Mesenchymal stem cell (in vitro differentiated cells and primary cell): ENCODE measurements at regions not wholly inside any gene's neighbourhood (a gene's known extent, or its start where the extent isn't known, plus 50 kb on each side); places are given as distances from the start of the nearest gene placed in this dataset.

Experiments
- DNase-seq: peaks from one replicate; pipeline ENCODE4 v3.0.0-alpha.2; 2013
- H2AFZ ChIP-seq: one replicate; pipeline ENCODE4 v1.6.1; 2013; ENCODE audit warnings: low read depth, mild to moderate bottlenecking, control low read depth, inconsistent platforms, low read length, moderate library complexity
- H2AK5ac ChIP-seq: 2 replicates; pipeline ENCODE4 v1.6.1; 2013; ENCODE audit warnings: low read length, moderate library complexity, mild to moderate bottlenecking, inconsistent platforms; ENCODE audit not compliant: severe bottlenecking
- H2BK120ac ChIP-seq: one replicate; pipeline ENCODE4 v1.6.1; 2013; ENCODE audit warnings: low read depth, mild to moderate bottlenecking, inconsistent platforms, low read length, moderate library complexity
- H2BK12ac ChIP-seq, 2 experiments: one replicate each; pipeline ENCODE4 v1.6.1; 2013; ENCODE audit warnings: inconsistent platforms in 2 of 2, low read length in 2 of 2, mild to moderate bottlenecking in 2 of 2, moderate library complexity in 2 of 2, control low read depth in 1 of 2
- H2BK15ac ChIP-seq: one replicate; pipeline ENCODE4 v1.6.1; 2013; ENCODE audit warnings: mild to moderate bottlenecking, low read depth, inconsistent platforms; ENCODE audit not compliant: poor library complexity, severe bottlenecking
- H2BK5ac ChIP-seq: 2 replicates; pipeline ENCODE4 v1.6.1; 2013; ENCODE audit warnings: low read depth, mild to moderate bottlenecking, low read length, control low read depth, inconsistent platforms; ENCODE audit not compliant: poor library complexity, severe bottlenecking
- H3K14ac ChIP-seq, 2 experiments: one replicate each; pipeline ENCODE4 v1.6.1; 2013; ENCODE audit warnings: inconsistent platforms in 2 of 2, low read length in 2 of 2, control low read depth in 1 of 2, mild to moderate bottlenecking in 1 of 2, moderate library complexity in 1 of 2
- H3K18ac ChIP-seq, 2 experiments: one replicate each; pipeline ENCODE4 v1.6.1; 2013; ENCODE audit warnings: inconsistent platforms in 2 of 2, low read length in 2 of 2, control low read depth in 1 of 2, low read depth in 1 of 2, mild to moderate bottlenecking in 1 of 2
- H3K23ac ChIP-seq, 2 experiments: one replicate each; pipeline ENCODE4 v1.6.1; 2013; ENCODE audit warnings: inconsistent platforms in 2 of 2, low read length in 2 of 2, mild to moderate bottlenecking in 2 of 2, moderate library complexity in 2 of 2, control low read depth in 1 of 2
- H3K27ac ChIP-seq: 2 replicates; pipeline ENCODE4 v1.5.1; 2013; ENCODE audit warnings: mild to moderate bottlenecking, moderate library complexity, low read length, control low read depth, inconsistent platforms; ENCODE audit not compliant: poor library complexity, severe bottlenecking
- H3K27me3 ChIP-seq, 2 experiments: 2 replicates each; pipeline versions ENCODE4 v1.6.1 to v1.7.0; 2013; ENCODE audit warnings: low read length in 2 of 2, mild to moderate bottlenecking in 2 of 2, moderate library complexity in 2 of 2, control low read depth in 1 of 2, inconsistent platforms in 1 of 2; ENCODE audit not compliant: control insufficient read depth in 1 of 2, insufficient read depth in 1 of 2
- H3K36me3 ChIP-seq, 2 experiments: 2 replicates each; pipeline versions ENCODE4 v1.6.1 to v1.7.0; 2013; ENCODE audit warnings: low read length in 2 of 2, control low read depth in 1 of 2, inconsistent platforms in 1 of 2, low read depth in 1 of 2, mild to moderate bottlenecking in 1 of 2; ENCODE audit not compliant: insufficient read depth in 2 of 2, control insufficient read depth in 1 of 2
- H3K4ac ChIP-seq, 2 experiments: one replicate each; pipeline ENCODE4 v1.6.1; 2013; ENCODE audit warnings: inconsistent platforms in 2 of 2, low read length in 2 of 2, mild to moderate bottlenecking in 2 of 2, moderate library complexity in 2 of 2, control low read depth in 1 of 2, low read depth in 1 of 2
- H3K4me1 ChIP-seq: 2 replicates; pipeline ENCODE4 v1.6.1; 2013; ENCODE audit warnings: low read depth, low read length, control low read depth; ENCODE audit not compliant: control insufficient read depth, insufficient read depth
- H3K4me2 ChIP-seq: 2 replicates; pipeline ENCODE4 v1.6.1; 2013; ENCODE audit warnings: low read length, mild to moderate bottlenecking, inconsistent platforms; ENCODE audit not compliant: poor library complexity, severe bottlenecking
- H3K4me3 ChIP-seq, 2 experiments: 2 replicates each; pipeline versions ENCODE4 v1.5.1 to v1.7.0; 2013; ENCODE audit warnings: low read length in 2 of 2, mild to moderate bottlenecking in 2 of 2, control low read depth in 1 of 2, low read depth in 1 of 2; ENCODE audit not compliant: insufficient read depth in 1 of 2
- H3K79me1 ChIP-seq: replicated peaks from 2 replicates; pipeline ENCODE4 v1.6.1; 2013; ENCODE audit warnings: mild to moderate bottlenecking, control low read depth, low read length, inconsistent platforms; ENCODE audit not compliant: poor library complexity, severe bottlenecking
- H3K9ac ChIP-seq: 2 replicates; pipeline ENCODE4 v1.7.0; 2013; ENCODE audit warnings: mild to moderate bottlenecking, low read length, moderate library complexity
- H3K9me3 ChIP-seq: 2 replicates; pipeline ENCODE4 v1.7.0; 2013; ENCODE audit warnings: mild to moderate bottlenecking, low read length; ENCODE audit not compliant: control insufficient read depth
- H4K8ac ChIP-seq: one replicate; pipeline ENCODE4 v1.6.1; 2013; ENCODE audit warnings: inconsistent platforms, mild to moderate bottlenecking, low read length, moderate library complexity
- H4K91ac ChIP-seq: one replicate; pipeline ENCODE4 v1.6.1; 2013; ENCODE audit warnings: mild to moderate bottlenecking, low read length, inconsistent platforms
- WGBS: methylation state at CpG from one replicate; pipeline ENCODE4 v1.1.7; 2013; ENCODE audit warnings: mixed read lengths; 5-methylcytosine and 5-hydroxymethylcytosine counted together

- Histone ChIP-seq H4K91ac (no peak overlapping the region), H3K27me3 (no peaks in the 10 kb centered on the region), H3K9ac (no peak overlapping the region), H4K8ac (no peak overlapping the region), H3K4me2 (no peak overlapping the region), H3K18ac (no peak overlapping the region), H3K9me3 (peaks cover 5% of the 10 kb centered on the region), H2BK12ac (no peak overlapping the region), H2BK120ac (no peak overlapping the region), H2AFZ (no peak overlapping the region), H2AK5ac (no peak overlapping the region), H3K4me3 (no peak overlapping the region), H2BK15ac (no peak overlapping the region), H3K23ac (no peak overlapping the region), H3K27ac (no peak overlapping the region), H3K36me3 (no peaks in the 10 kb centered on the region), H3K4ac (no peak overlapping the region), H2BK5ac (no peak overlapping the region), H3K79me1 (no peaks in the 10 kb centered on the region), H3K14ac (no peak overlapping the region), H3K4me1 (no peaks in the 10 kb centered on the region)
- no peak for DNase-seq
- WGBS = 86% methylated on average over 6 of the region's 6 CpGs
Observed at GRCh38 chr2:104518256-104518655, 335.7 kb upstream of the POU3F3 start.

- Histone ChIP-seq H3K4me3 (no peak overlapping the region), H4K91ac (no peak overlapping the region), H3K27ac (no peak overlapping the region), H3K18ac (no peak overlapping the region), H3K9ac (no peak overlapping the region), H2AFZ (no peak overlapping the region), H3K14ac (no peak overlapping the region), H3K4ac (no peak overlapping the region), H2BK12ac (no peak overlapping the region), H3K4me1 (no peaks in the 10 kb centered on the region), H2BK5ac (no peak overlapping the region), H3K36me3 (no peaks in the 10 kb centered on the region), H3K79me1 (no peaks in the 10 kb centered on the region), H3K4me2 (no peak overlapping the region), H2AK5ac (no peak overlapping the region), H3K9me3 (peaks cover 5% of the 10 kb centered on the region), H3K23ac (no peak overlapping the region), H4K8ac (no peak overlapping the region), H2BK15ac (no peak overlapping the region), H2BK120ac (no peak overlapping the region), H3K27me3 (no peaks in the 10 kb centered on the region)
- DNase-seq = no peak
- WGBS = 50% methylated on average over 5 of the region's 5 CpGs
Observed at GRCh38 chr2:104521247-104521646, 332.7 kb upstream of the POU3F3 start.

GRCh38 chr2:104523921-104524320, 330.0 kb upstream of the POU3F3 start:
- Histone ChIP-seq H2AFZ (no peak overlapping the region), H4K91ac (no peak overlapping the region), H3K36me3 (no peaks in the 10 kb centered on the region), H3K4me1 (no peaks in the 10 kb centered on the region), H2BK15ac (no peak overlapping the region), H2BK12ac (no peak overlapping the region), H3K9me3 (peaks cover 11% of the 10 kb centered on the region), H2BK120ac (no peak overlapping the region), H2BK5ac (no peak overlapping the region), H3K9ac (no peak overlapping the region), H3K18ac (no peak overlapping the region), H3K23ac (no peak overlapping the region), H3K27me3 (no peaks in the 10 kb centered on the region), H4K8ac (no peak overlapping the region), H3K4ac (no peak overlapping the region), H3K79me1 (no peaks in the 10 kb centered on the region), H3K14ac (no peak overlapping the region), H3K27ac (no peak overlapping the region), H3K4me3 (no peak overlapping the region), H2AK5ac (no peak overlapping the region), H3K4me2 (no peak overlapping the region)
- WGBS = no CpG with 5 or more reads among the region's 2 CpGs
- DNase-seq = no peak

- no peaks in the 10 kb centered on the region for H3K27me3 ChIP-seq
- H2AK5ac ChIP-seq = no peak overlapping the region
- DNase-seq = no peak
- H3K23ac ChIP-seq = no peak overlapping the region
- H3K4me1 ChIP-seq = no peaks in the 10 kb centered on the region
- no peak overlapping the region for H2BK15ac ChIP-seq
- H2BK120ac ChIP-seq = no peak overlapping the region
- no peaks in the 10 kb centered on the region for H3K79me1 ChIP-seq
- H3K36me3 ChIP-seq = no peaks in the 10 kb centered on the region
- no peak overlapping the region for H2BK5ac ChIP-seq
- H4K91ac ChIP-seq = no peak overlapping the region
- H3K4me3 ChIP-seq = peak overlapping the region in 1 of 2 experiments; percentile 32
- WGBS = 69% methylated on average over 8 of the region's 8 CpGs
- H3K14ac ChIP-seq = no peak overlapping the region
- H3K4ac ChIP-seq = no peak overlapping the region
- H3K9ac ChIP-seq = no peak overlapping the region
- H3K9me3 ChIP-seq = peaks cover 6% of the 10 kb centered on the region
- no peak overlapping the region for H2BK12ac ChIP-seq
- H2AFZ ChIP-seq = no peak overlapping the region
- no peak overlapping the region for H3K27ac ChIP-seq
- H3K18ac ChIP-seq = no peak overlapping the region
- no peak overlapping the region for H3K4me2 ChIP-seq
- H4K8ac ChIP-seq = no peak overlapping the region
Observed at GRCh38 chr2:104528101-104528500, 325.8 kb upstream of the POU3F3 start.
